Stimulated activated CD4-positive, alpha-beta T cell treated with anti-CD3 and anti-CD28 coated beads, Interleukin-1b, Interleukin-23, amount 100 ng/mL, for 48 hours (primary cell): ENCODE measurements at regions not wholly inside any gene's neighbourhood (a gene's known extent, or its start where the extent isn't known, plus 50 kb on each side); places are given as distances from the start of the nearest gene placed in this dataset.

Source experiments
- DNase-seq: peaks from one replicate; pipeline ENCODE4 v3.0.0-alpha.2; 2020

GRCh38 chr5:30112867-30113266 is 1080.6 kb upstream of the CDH6 start:
- no peak for DNase-seq

- no peak for DNase-seq
These were observed 1085.4 kb upstream of the CDH6 start for GRCh38 chr5:30108051-30108450.

- no peak for DNase-seq
These were observed 1086.9 kb upstream of the CDH6 start for GRCh38 chr5:30106596-30106995.

- DNase-seq, result no peak
These were observed 1088.5 kb upstream of the CDH6 start for GRCh38 chr5:30104872-30105596.

- DNase-seq, result no peak
These were observed 1089.9 kb upstream of the CDH6 start for GRCh38 chr5:30103452-30104202.

GRCh38 chr5:30103052-30103451 is 1090.4 kb upstream of the CDH6 start:
- no peak for DNase-seq

GRCh38 chr5:30102185-30102584 is 1091.3 kb upstream of the CDH6 start:
- DNase-seq, result no peak

- no peak for DNase-seq
These were observed 1092.6 kb upstream of the CDH6 start for GRCh38 chr5:30100929-30101328.

- DNase-seq, result no peak
These were observed 1093.3 kb upstream of the CDH6 start for GRCh38 chr5:30100148-30100713.

GRCh38 chr5:30099634-30100033 is 1093.9 kb upstream of the CDH6 start:
- no peak for DNase-seq

GRCh38 chr5:30098940-30099339 is 1094.5 kb upstream of the CDH6 start:
- DNase-seq, result no peak

- DNase-seq, result no peak
These were observed 1100.9 kb upstream of the CDH6 start for GRCh38 chr5:30092548-30092947.

- no peak for DNase-seq
These were observed 1123.8 kb upstream of the CDH6 start for GRCh38 chr5:30069441-30070263.

GRCh38 chr5:30063503-30063902 is 1130.0 kb upstream of the CDH6 start:
- DNase-seq, result no peak

- DNase-seq, result no peak
These were observed 1141.5 kb upstream of the CDH6 start for GRCh38 chr5:30051976-30052375.

GRCh38 chr5:30050056-30050815 is 1143.2 kb upstream of the CDH6 start:
- DNase-seq, result no peak

- DNase-seq, result no peak
These were observed 1150.8 kb upstream of the CDH6 start for GRCh38 chr5:30042677-30043076.

GRCh38 chr5:30041831-30042385 is 1151.6 kb upstream of the CDH6 start:
- DNase-seq, result no peak

- no peak for DNase-seq
These were observed 1152.2 kb upstream of the CDH6 start for GRCh38 chr5:30041291-30041690.

GRCh38 chr5:30040488-30041118 is 1152.9 kb upstream of the CDH6 start:
- DNase-seq, result no peak

GRCh38 chr5:30039379-30039778 is 1154.1 kb upstream of the CDH6 start:
- no peak for DNase-seq

- no peak for DNase-seq
These were observed 1158.6 kb upstream of the CDH6 start for GRCh38 chr5:30034870-30035269.
